ENCODE measurements at regions not wholly inside any gene's neighbourhood (a gene's known extent, or its start where the extent isn't known, plus 50 kb on each side); places are given as distances from the start of the nearest gene placed in this dataset.

DNA sequence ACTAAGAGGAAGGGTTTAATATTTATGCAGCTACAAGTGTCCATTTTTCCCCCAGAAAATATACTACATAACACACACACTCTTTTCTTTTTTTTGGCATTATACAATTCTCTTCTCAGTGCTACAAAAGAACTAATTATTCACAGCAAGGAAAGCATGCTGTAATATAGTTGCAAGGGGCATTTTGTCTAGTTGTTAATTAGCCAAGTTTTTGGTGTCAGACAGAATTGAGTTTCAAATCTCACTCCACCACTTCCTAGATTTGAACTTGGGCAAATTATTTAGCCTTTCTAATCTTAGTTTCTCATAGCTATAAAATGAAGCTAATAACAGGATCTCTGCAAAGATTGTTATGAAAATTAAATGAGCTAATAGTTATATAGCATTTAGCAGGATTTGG, 60.0 kb upstream of the VTCN1 start:
- Histone ChIP-seq H3K9me3 (ENCODE audit: control insufficient read depth, insufficient read depth, low read depth, low read length) (no peaks in the 10 kb centered on the region), H3K27ac (ENCODE audit: low read length) (no peak overlapping the region), H3K4me1 (ENCODE audit: control insufficient read depth, insufficient read depth, low read length) (no peaks in the 10 kb centered on the region), H3K27me3 (ENCODE audit: control insufficient read depth, insufficient read depth, low read length) (no peaks in the 10 kb centered on the region), H3K4me3 (ENCODE audit: low read depth in 2 of 2, low read length in 2 of 2) (no peak overlapping the region), H3K36me3 (ENCODE audit: control insufficient read depth, insufficient read depth, low read length) (no peaks in the 10 kb centered on the region)
- no TSS peak for BruUV-seq (replicated peaks)
- TF ChIP-seq POLR2AphosphoS5 (IDR thresholded peaks at IDR 0.05; ENCODE audit: low read depth, low read length) (no peak), SIN3A (IDR thresholded peaks at IDR 0.05; ENCODE audit: borderline replicate concordance, insufficient read depth, low read depth, low read length) (no peak), CTCF (IDR thresholded peaks at IDR 0.05) (no peak), TCF7L2 (IDR thresholded peaks at IDR 0.05; ENCODE audit: low read depth, low read length) (no peak)
- TF ChIP-seq, protein P1, sequence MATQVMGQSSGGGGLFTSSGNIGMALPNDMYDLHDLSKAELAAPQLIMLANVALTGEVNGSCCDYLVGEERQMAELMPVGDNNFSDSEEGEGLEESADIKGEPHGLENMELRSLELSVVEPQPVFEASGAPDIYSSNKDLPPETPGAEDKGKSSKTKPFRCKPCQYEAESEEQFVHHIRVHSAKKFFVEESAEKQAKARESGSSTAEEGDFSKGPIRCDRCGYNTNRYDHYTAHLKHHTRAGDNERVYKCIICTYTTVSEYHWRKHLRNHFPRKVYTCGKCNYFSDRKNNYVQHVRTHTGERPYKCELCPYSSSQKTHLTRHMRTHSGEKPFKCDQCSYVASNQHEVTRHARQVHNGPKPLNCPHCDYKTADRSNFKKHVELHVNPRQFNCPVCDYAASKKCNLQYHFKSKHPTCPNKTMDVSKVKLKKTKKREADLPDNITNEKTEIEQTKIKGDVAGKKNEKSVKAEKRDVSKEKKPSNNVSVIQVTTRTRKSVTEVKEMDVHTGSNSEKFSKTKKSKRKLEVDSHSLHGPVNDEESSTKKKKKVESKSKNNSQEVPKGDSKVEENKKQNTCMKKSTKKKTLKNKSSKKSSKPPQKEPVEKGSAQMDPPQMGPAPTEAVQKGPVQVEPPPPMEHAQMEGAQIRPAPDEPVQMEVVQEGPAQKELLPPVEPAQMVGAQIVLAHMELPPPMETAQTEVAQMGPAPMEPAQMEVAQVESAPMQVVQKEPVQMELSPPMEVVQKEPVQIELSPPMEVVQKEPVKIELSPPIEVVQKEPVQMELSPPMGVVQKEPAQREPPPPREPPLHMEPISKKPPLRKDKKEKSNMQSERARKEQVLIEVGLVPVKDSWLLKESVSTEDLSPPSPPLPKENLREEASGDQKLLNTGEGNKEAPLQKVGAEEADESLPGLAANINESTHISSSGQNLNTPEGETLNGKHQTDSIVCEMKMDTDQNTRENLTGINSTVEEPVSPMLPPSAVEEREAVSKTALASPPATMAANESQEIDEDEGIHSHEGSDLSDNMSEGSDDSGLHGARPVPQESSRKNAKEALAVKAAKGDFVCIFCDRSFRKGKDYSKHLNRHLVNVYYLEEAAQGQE (IDR thresholded peaks at IDR 0.05; ENCODE audit: insufficient read depth in 1 of 2, low read depth in 2 of 2, low read length in 1 of 2), result no peak
- in situ Hi-C loops (cut with HindIII; ENCODE audit: low pct_unique_long_range_greater_than_20kb, low sequenced_read_pairs), result no loop called here
- POLR2A ChIA-PET, result no interaction called here
- ATAC-seq, result no peak
- intact Hi-C loops (cut with micrococcal nuclease; ENCODE audit: unreplicated experiment), result no loop called here
- CTCF ChIA-PET, result no interaction called here
- no peak for DNase-seq (ENCODE audit: low read depth, low spot score)

DNA sequence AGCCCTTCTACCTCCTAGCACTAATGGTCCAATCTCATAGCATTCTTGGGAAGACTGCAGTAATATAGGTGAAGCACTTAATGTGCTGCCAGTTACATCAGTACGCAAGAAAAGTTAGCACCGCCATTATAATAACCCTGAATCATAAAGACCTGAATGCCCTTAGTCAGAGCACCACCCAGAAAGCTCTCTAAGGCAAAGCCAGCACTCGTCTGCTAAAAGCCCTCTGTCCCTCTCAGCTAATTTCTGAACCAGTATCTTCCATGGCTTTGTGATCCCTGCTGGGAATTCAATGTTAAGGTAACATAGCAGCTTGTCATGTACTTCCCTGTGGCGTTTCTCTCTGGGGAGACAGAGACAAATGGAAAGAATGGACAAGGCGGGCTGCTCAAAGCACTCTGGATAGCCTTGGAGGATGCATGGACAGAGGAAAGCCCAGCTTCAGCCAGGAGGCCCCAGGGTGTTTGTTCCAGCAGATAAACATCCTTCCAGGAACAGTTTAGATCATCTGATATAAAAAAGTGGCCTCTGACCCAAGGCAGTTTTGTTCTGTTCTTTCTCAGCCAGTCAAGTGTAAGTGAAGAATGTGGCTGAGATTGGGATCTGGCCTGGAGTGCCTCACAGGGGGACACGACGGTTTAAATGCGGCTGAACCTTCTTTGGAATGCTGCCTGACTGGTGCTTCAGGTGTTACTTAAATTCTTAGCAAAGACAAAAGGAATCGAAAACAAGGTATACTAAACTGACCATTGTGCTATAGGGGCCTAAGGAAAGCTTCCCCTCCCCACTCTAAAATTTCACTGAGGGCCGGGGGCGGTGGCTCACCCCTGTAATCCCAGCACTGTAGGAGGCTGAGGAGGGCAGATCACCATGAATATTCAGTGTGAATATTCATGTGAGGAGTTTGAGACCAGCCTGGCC, 58.1 kb upstream of the VTCN1 start:
- no peaks in the 10 kb centered on the region for H3K4me1 ChIP-seq (ENCODE audit: control insufficient read depth, insufficient read depth, low read length)
- TF ChIP-seq POLR2AphosphoS5 (IDR thresholded peaks at IDR 0.05; ENCODE audit: low read depth, low read length), result no peak
- no peak for TF ChIP-seq CTCF (IDR thresholded peaks at IDR 0.05)
- TF ChIP-seq SIN3A (IDR thresholded peaks at IDR 0.05; ENCODE audit: borderline replicate concordance, insufficient read depth, low read depth, low read length), result no peak
- TF ChIP-seq TCF7L2 (IDR thresholded peaks at IDR 0.05; ENCODE audit: low read depth, low read length), result no peak
- TF ChIP-seq, protein P1 (IDR thresholded peaks at IDR 0.05; ENCODE audit: insufficient read depth in 1 of 2, low read depth in 2 of 2, low read length in 1 of 2), result no peak
- ATAC-seq (no peak), DNase-seq (ENCODE audit: low read depth, low spot score) (no peak)
- H3K27ac ChIP-seq (ENCODE audit: low read length), result no peak overlapping the region
- H3K9me3 ChIP-seq (ENCODE audit: control insufficient read depth, insufficient read depth, low read depth, low read length), result no peaks in the 10 kb centered on the region
- in situ Hi-C loops (cut with HindIII; ENCODE audit: low pct_unique_long_range_greater_than_20kb, low sequenced_read_pairs), result no loop called here
- BruUV-seq (replicated peaks), result no TSS peak
- CTCF ChIA-PET, result interaction anchor here (0.5 kb wide), 1 partner anchor 186 kb away, joined by 3 read pairs; no protein-coding TSS in a partner anchor
- POLR2A ChIA-PET, result no interaction called here
- H3K27me3 ChIP-seq (ENCODE audit: control insufficient read depth, insufficient read depth, low read length), result no peaks in the 10 kb centered on the region
- H3K36me3 ChIP-seq (ENCODE audit: control insufficient read depth, insufficient read depth, low read length), result no peaks in the 10 kb centered on the region
- no peak overlapping the region for H3K4me3 ChIP-seq (ENCODE audit: low read depth in 2 of 2, low read length in 2 of 2)
- intact Hi-C loops (cut with micrococcal nuclease; ENCODE audit: unreplicated experiment), result no loop called here
